ENCODE measurements at regions not wholly inside any gene's neighbourhood (a gene's known extent, or its start where the extent isn't known, plus 50 kb on each side); places are given as distances from the start of the nearest gene placed in this dataset.

- TF ChIP-seq CTCF (IDR thresholded peaks at IDR 0.05): no peak
- no peak for TF ChIP-seq POLR2A (IDR thresholded peaks at IDR 0.05)
These were observed 136.3 kb upstream of the RGMB start for GRCh38 chr5:98637116-98637515.
